ENCODE measurements at regions not wholly inside any gene's neighbourhood (a gene's known extent, or its start where the extent isn't known, plus 50 kb on each side); places are given as distances from the start of the nearest gene placed in this dataset.

GRCh38 chr20:12044969-12045368, 127.3 kb downstream of the BTBD3 start:
- TF ChIP-seq CTCF (IDR thresholded peaks at IDR 0.05) (no peak), EP300 (IDR thresholded peaks at IDR 0.05) (no peak), POLR2AphosphoS5 (IDR thresholded peaks at IDR 0.05) (no peak)
